HFFc6 (cell line): ENCODE measurements at regions not wholly inside any gene's neighbourhood (a gene's known extent, or its start where the extent isn't known, plus 50 kb on each side); places are given as distances from the start of the nearest gene placed in this dataset.

ENCODE experiments used
- DNase-seq: peaks from one replicate; pipeline ENCODE4 v3.0.0-alpha.2; 2018
- H3K27ac Mint-ChIP-seq: 2 replicates; pipeline ENCODE4 v1.8.0; 2020; ENCODE audit warnings: mild to moderate bottlenecking, mixed read lengths
- H3K27me3 Mint-ChIP-seq: 2 replicates; pipeline ENCODE4 v1.8.0; 2021; ENCODE audit warnings: mild to moderate bottlenecking, moderate library complexity, mixed read lengths; ENCODE audit not compliant: insufficient read depth
- H3K36me3 Mint-ChIP-seq: 2 replicates; pipeline ENCODE4 v1.8.0; 2021; ENCODE audit warnings: low read depth, mixed read lengths
- H3K4me1 Mint-ChIP-seq: 2 replicates; pipeline ENCODE4 v1.8.0; 2020; ENCODE audit warnings: low read depth, mixed read lengths
- H3K4me3 Mint-ChIP-seq: 2 replicates; pipeline ENCODE4 v1.8.0; 2020; ENCODE audit warnings: mild to moderate bottlenecking, moderate library complexity, mixed read lengths
- H3K9me3 Mint-ChIP-seq: 2 replicates; pipeline ENCODE4 v1.8.0; 2020; ENCODE audit warnings: mild to moderate bottlenecking, mixed read lengths
- CTCF ChIP-seq: fragments of 200-600 bp; sonication (generic); IDR thresholded peaks from 2 replicates; pipeline ENCODE4 v1.5.0; 2021; ENCODE audit warnings: antibody characterized with exemption, mild to moderate bottlenecking

- Mint-ChIP-seq H3K27me3 (peaks cover 2% of the 10 kb centered on the region; the same call in 1 of the 2 replicates), H3K4me3 (no peak overlapping the region), H3K4me1 (no peaks in the 10 kb centered on the region), H3K27ac (no peak overlapping the region), H3K9me3 (peaks cover 60% of the 10 kb centered on the region), H3K36me3 (peaks cover 7% of the 10 kb centered on the region)
- no peak for TF ChIP-seq CTCF
- DNase-seq, result no peak
These were observed 232.8 kb upstream of the FOXK1 start for GRCh38 chr7:4449263-4449662.

GRCh38 chr7:4450483-4450882 is 231.6 kb upstream of the FOXK1 start:
- Mint-ChIP-seq H3K4me3 (no peak overlapping the region), H3K36me3 (peaks cover under 1% of the 10 kb centered on the region; the same call in 1 of the 2 replicates), H3K27me3 (no peaks in the 10 kb centered on the region; the same call in 1 of the 2 replicates), H3K27ac (no peak overlapping the region), H3K4me1 (no peaks in the 10 kb centered on the region), H3K9me3 (peaks cover 56% of the 10 kb centered on the region)
- no peak for TF ChIP-seq CTCF
- DNase-seq, result no peak

- no peak for DNase-seq
- Mint-ChIP-seq H3K4me3 (no peak overlapping the region), H3K4me1 (no peaks in the 10 kb centered on the region), H3K27me3 (no peaks in the 10 kb centered on the region), H3K36me3 (peaks cover 10% of the 10 kb centered on the region; the same call in 1 of the 2 replicates), H3K9me3 (peaks cover 65% of the 10 kb centered on the region), H3K27ac (no peak overlapping the region)
- TF ChIP-seq CTCF, result no peak
These were observed 221.5 kb upstream of the FOXK1 start for GRCh38 chr7:4460597-4460996.

GRCh38 chr7:4461531-4461930 is 220.6 kb upstream of the FOXK1 start:
- peaks cover 10% of the 10 kb centered on the region; the same call in 1 of the 2 replicates for H3K36me3 Mint-ChIP-seq
- no peak overlapping the region for H3K4me3 Mint-ChIP-seq
- no peak for TF ChIP-seq CTCF
- DNase-seq, result no peak
- H3K27ac Mint-ChIP-seq, result no peak overlapping the region
- H3K4me1 Mint-ChIP-seq, result no peaks in the 10 kb centered on the region
- no peaks in the 10 kb centered on the region for H3K27me3 Mint-ChIP-seq
- H3K9me3 Mint-ChIP-seq, result peaks cover 63% of the 10 kb centered on the region

- Mint-ChIP-seq H3K36me3 (peaks cover 10% of the 10 kb centered on the region; the same call in 1 of the 2 replicates), H3K9me3 (peaks cover 60% of the 10 kb centered on the region), H3K4me1 (no peaks in the 10 kb centered on the region), H3K4me3 (no peak overlapping the region), H3K27ac (no peak overlapping the region), H3K27me3 (no peaks in the 10 kb centered on the region; the same call in 1 of the 2 replicates)
- no peak for TF ChIP-seq CTCF
- no peak for DNase-seq
These were observed 213.6 kb upstream of the FOXK1 start for GRCh38 chr7:4468320-4469102.
